DOHH2 (cell line): ENCODE measurements at regions not wholly inside any gene's neighbourhood (a gene's known extent, or its start where the extent isn't known, plus 50 kb on each side); places are given as distances from the start of the nearest gene placed in this dataset.

Experiments
- H3F3A ChIP-seq: fragments of 200-600 bp; sonication (generic), shearing (Covaris generic); 2 replicates; pipeline ENCODE4 v1.6.0; 2016; ENCODE audit warnings: antibody characterized with exemption, mild to moderate bottlenecking; ENCODE audit not compliant: control insufficient read depth, insufficient read depth
- H3K27ac ChIP-seq: fragments of 200-600 bp; sonication (generic); 2 replicates; pipeline ENCODE4 v1.5.1; 2014; ENCODE audit warnings: low read depth, mild to moderate bottlenecking, low read length, moderate library complexity
- H3K27me3 ChIP-seq: fragments of 200-600 bp; sonication (generic); 2 replicates; pipeline ENCODE4 v1.6.1; 2014; ENCODE audit warnings: mild to moderate bottlenecking, low read length, mixed read lengths; ENCODE audit not compliant: control insufficient read depth
- H3K36me3 ChIP-seq: fragments of 200-600 bp; sonication (generic); 2 replicates; pipeline ENCODE4 v1.6.1; 2014; ENCODE audit warnings: mild to moderate bottlenecking, low read length, moderate library complexity, mixed read lengths; ENCODE audit not compliant: control insufficient read depth
- H3K4me1 ChIP-seq: fragments of 200-600 bp; sonication (generic); 2 replicates; pipeline ENCODE4 v1.6.1; 2014; ENCODE audit warnings: mild to moderate bottlenecking, low read length, mixed read lengths; ENCODE audit not compliant: control insufficient read depth
- H3K4me2 ChIP-seq: fragments of 200-600 bp; sonication (generic); 2 replicates; pipeline ENCODE4 v1.6.0; 2014; ENCODE audit warnings: mild to moderate bottlenecking, low read length, moderate library complexity
- H3K4me3 ChIP-seq: fragments of 200-600 bp; sonication (generic); 2 replicates; pipeline ENCODE4 v1.5.1; 2014; ENCODE audit warnings: mild to moderate bottlenecking, low read length, mixed read lengths
- H3K79me2 ChIP-seq: fragments of 200-600 bp; sonication (generic); 2 replicates; pipeline ENCODE4 v1.6.1; 2014; ENCODE audit warnings: mild to moderate bottlenecking, low read length, mixed read lengths; ENCODE audit not compliant: control insufficient read depth
- H3K9me2 ChIP-seq: fragments of 200-600 bp; sonication (generic); replicated peaks from 2 replicates; pipeline ENCODE4 v1.6.1; 2014; ENCODE audit warnings: mild to moderate bottlenecking, low read length, mixed read lengths; ENCODE audit not compliant: control insufficient read depth
- H3K9me3 ChIP-seq: fragments of 200-600 bp; sonication (generic); 2 replicates; pipeline ENCODE4 v1.6.1; 2014; ENCODE audit warnings: antibody characterized with exemption, low read length, mixed read lengths; ENCODE audit not compliant: control insufficient read depth, insufficient read depth
- H4K20me1 ChIP-seq: fragments of 200-600 bp; sonication (generic); 2 replicates; pipeline ENCODE4 v1.6.0; 2014; ENCODE audit warnings: low read depth, mild to moderate bottlenecking, antibody characterized with exemption, low read length, moderate library complexity; ENCODE audit not compliant: control insufficient read depth, insufficient read depth
- CTCF ChIP-seq: fragments of 200-600 bp; sonication (generic); IDR thresholded peaks from one replicate; pipeline ENCODE4 v1.5.1; 2014; ENCODE audit warnings: antibody characterized with exemption, mild to moderate bottlenecking, low read depth, low read length; ENCODE audit not compliant: poor library complexity, severe bottlenecking
- EZH2phosphoT487 ChIP-seq: fragments of 200-600 bp; sonication (generic); IDR thresholded peaks from 2 replicates; pipeline ENCODE4 v1.6.1; 2017; ENCODE audit warnings: borderline replicate concordance, mild to moderate bottlenecking, antibody characterized with exemption, low read length, moderate library complexity, mixed read lengths

- no peak overlapping the region for H3K27ac ChIP-seq
- TF ChIP-seq EZH2phosphoT487 = no peak
- H4K20me1 ChIP-seq = no peaks in the 10 kb centered on the region
- H3F3A ChIP-seq = no peaks in the 10 kb centered on the region
- no peaks in the 10 kb centered on the region for H3K36me3 ChIP-seq
- H3K4me1 ChIP-seq = no peaks in the 10 kb centered on the region
- H3K4me3 ChIP-seq = no peak overlapping the region
- no peaks in the 10 kb centered on the region for H3K9me2 ChIP-seq
- H3K4me2 ChIP-seq = no peak overlapping the region
- H3K9me3 ChIP-seq = no peaks in the 10 kb centered on the region
- no peaks in the 10 kb centered on the region for H3K79me2 ChIP-seq
- no peaks in the 10 kb centered on the region for H3K27me3 ChIP-seq
These were observed 1521.5 kb upstream of the ZEB2 start for GRCh38 chr2:146041274-146041910.

- no peaks in the 10 kb centered on the region for H4K20me1 ChIP-seq
- no peaks in the 10 kb centered on the region for H3K36me3 ChIP-seq
- H3K27ac ChIP-seq = no peak overlapping the region
- no peaks in the 10 kb centered on the region for H3K4me1 ChIP-seq
- TF ChIP-seq CTCF (no peak), EZH2phosphoT487 (no peak)
- H3K9me2 ChIP-seq = no peaks in the 10 kb centered on the region
- no peaks in the 10 kb centered on the region for H3K79me2 ChIP-seq
- no peaks in the 10 kb centered on the region for H3F3A ChIP-seq
- no peaks in the 10 kb centered on the region for H3K27me3 ChIP-seq
- no peak overlapping the region for H3K4me2 ChIP-seq
- no peaks in the 10 kb centered on the region for H3K9me3 ChIP-seq
- H3K4me3 ChIP-seq = no peak overlapping the region
These were observed 1520.1 kb upstream of the ZEB2 start for GRCh38 chr2:146040051-146040450.

GRCh38 chr2:146038014-146038413 lies 1518.1 kb upstream of the ZEB2 start:
- TF ChIP-seq CTCF (no peak), EZH2phosphoT487 (no peak)
- no peaks in the 10 kb centered on the region for H4K20me1 ChIP-seq
- no peak overlapping the region for H3K4me3 ChIP-seq
- no peaks in the 10 kb centered on the region for H3K9me2 ChIP-seq
- no peaks in the 10 kb centered on the region for H3K4me1 ChIP-seq
- no peak overlapping the region for H3K27ac ChIP-seq
- H3K9me3 ChIP-seq = no peaks in the 10 kb centered on the region
- no peaks in the 10 kb centered on the region for H3F3A ChIP-seq
- no peaks in the 10 kb centered on the region for H3K27me3 ChIP-seq
- H3K36me3 ChIP-seq = no peaks in the 10 kb centered on the region
- H3K4me2 ChIP-seq = no peak overlapping the region
- no peaks in the 10 kb centered on the region for H3K79me2 ChIP-seq

GRCh38 chr2:146037334-146037870 lies 1517.5 kb upstream of the ZEB2 start:
- H3K36me3 ChIP-seq = no peaks in the 10 kb centered on the region
- H3K4me3 ChIP-seq = no peak overlapping the region
- H3K4me1 ChIP-seq = no peaks in the 10 kb centered on the region
- no peaks in the 10 kb centered on the region for H3F3A ChIP-seq
- no peak overlapping the region for H3K4me2 ChIP-seq
- no peaks in the 10 kb centered on the region for H3K9me2 ChIP-seq
- H3K27ac ChIP-seq = no peak overlapping the region
- no peaks in the 10 kb centered on the region for H3K27me3 ChIP-seq
- TF ChIP-seq EZH2phosphoT487 = no peak
- TF ChIP-seq CTCF = no peak
- no peaks in the 10 kb centered on the region for H3K79me2 ChIP-seq
- H3K9me3 ChIP-seq = no peaks in the 10 kb centered on the region
- H4K20me1 ChIP-seq = no peaks in the 10 kb centered on the region
